NCI-H187 treated with DMSO at 0.1 percent for 48 hours (cell line): ENCODE measurements at regions not wholly inside any gene's neighbourhood (a gene's known extent, or its start where the extent isn't known, plus 50 kb on each side); places are given as distances from the start of the nearest gene placed in this dataset.

ENCODE experiments used
- DNase-seq: peaks from one replicate; lab custom pipeline; 2025; lab: John Stamatoyannopoulos, UW

GRCh38 chr3:159127021-159127392, 325.2 kb downstream of the MFSD1 start:
- no peak for DNase-seq

DNA sequence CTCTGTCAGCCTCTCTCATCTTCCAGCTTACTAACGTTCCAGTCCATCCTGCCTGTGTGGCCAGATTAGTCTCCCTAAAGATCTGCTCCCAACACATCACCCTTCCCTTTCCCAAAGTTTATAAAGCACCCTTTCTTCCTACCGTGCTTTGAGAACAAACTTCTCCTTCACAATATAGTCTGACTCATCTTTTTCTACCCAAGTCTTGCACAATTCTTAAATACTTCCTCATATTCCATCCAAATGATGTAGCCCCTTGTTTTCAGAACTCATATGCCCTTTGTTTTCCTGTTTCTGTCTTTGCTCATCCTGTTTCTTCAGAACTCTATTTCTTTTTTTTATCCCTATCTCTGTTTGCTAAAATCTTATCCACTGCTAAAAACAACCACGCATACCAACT, 326.8 kb downstream of the MFSD1 start:
- no peak for DNase-seq

DNA sequence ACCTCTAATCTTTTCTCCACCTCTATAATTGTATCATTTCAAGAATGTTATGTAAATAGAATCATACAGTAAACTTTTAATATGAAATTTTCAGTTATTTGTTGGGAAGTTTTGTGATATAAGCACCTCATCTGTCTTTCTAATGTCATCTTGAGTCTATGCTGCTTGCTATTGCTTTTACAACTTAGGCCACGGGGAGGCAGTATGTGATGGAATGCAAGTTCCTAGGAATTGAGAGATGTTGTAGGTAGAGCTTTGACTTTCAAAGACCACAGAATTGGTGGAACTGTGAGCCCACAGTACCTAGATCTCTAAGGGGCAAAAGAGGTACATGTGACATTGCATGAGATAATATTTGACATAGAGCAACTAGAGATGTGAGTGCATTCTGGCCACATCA, 328.3 kb downstream of the MFSD1 start:
- DNase-seq: no peak

GRCh38 chr3:159131376-159131775, 329.5 kb downstream of the MFSD1 start:
- DNase-seq: no peak

GRCh38 chr3:159137949-159138348, 336.1 kb downstream of the MFSD1 start:
- no peak for DNase-seq

GRCh38 chr3:159139326-159139725, 337.5 kb downstream of the MFSD1 start:
- DNase-seq: no peak

GRCh38 chr3:159144472-159144871, 342.6 kb downstream of the MFSD1 start:
- no peak for DNase-seq

GRCh38 chr3:159144891-159145290, 343.0 kb downstream of the MFSD1 start:
- DNase-seq: no peak

DNA sequence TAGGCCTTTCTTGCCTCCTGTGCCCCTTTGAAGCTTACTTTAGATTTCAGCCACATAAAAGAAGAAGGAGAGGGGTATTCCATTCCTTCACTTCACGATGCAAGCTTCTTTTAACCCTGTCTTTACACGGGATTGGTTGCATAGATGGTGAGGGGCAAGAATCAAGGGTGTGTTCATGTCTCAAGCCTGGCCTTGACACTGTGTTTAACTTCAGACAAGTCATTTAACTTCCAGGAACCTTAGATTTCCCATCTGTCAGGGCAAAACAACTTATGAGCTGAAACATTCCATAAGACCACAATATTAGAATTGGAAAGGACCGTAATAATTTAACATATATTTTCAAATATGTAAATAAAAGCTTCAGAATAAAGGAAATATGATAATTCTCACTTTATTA, 344.5 kb downstream of the MFSD1 start:
- DNase-seq: no peak

- no peak for DNase-seq
Measured at GRCh38 chr3:159146856-159147435, 345.1 kb downstream of the MFSD1 start.

GRCh38 chr3:159147813-159148212, 346.0 kb downstream of the MFSD1 start:
- no peak for DNase-seq

DNA sequence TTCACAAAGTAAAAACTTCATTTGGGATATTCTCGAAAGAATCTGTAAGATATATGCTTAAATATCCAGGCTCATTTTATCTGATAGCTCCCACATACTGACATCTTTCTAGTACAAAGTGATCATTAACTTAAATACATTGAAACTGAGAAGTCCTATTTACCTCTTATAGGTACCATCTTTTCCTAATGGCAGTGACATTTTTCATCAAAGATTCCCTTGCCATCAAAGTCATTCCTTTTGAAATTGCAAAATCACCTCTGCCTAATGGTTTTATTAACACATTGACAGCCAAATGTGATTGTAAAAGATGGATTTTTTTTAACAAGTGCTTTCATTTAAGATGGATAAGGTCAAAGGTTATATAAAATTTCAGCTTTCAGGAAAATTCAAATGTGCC, 346.6 kb downstream of the MFSD1 start:
- no peak for DNase-seq

- no peak for DNase-seq
Measured at GRCh38 chr3:159149131-159149530, 347.3 kb downstream of the MFSD1 start.

DNA sequence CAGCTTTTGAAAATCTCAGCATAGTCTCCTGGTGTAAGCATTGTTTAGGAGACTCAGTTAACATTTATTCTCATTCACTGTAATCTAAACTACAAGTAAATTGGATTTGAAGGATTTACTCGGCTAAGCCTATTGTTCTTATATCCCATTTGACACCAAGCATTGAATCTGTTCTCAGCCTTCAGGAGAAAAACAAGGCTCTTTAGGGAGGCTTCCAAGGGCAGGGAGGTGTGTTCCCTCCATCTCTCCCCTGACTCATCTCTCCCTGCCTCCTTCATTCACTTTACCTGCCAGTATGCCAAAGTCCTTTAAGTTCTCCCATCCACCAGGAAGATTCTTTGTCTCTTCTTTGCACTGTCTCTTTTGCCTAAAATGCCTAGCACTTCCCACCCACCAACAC, 347.8 kb downstream of the MFSD1 start:
- no peak for DNase-seq

GRCh38 chr3:159150180-159150579, 348.3 kb downstream of the MFSD1 start:
- no peak for DNase-seq

DNA sequence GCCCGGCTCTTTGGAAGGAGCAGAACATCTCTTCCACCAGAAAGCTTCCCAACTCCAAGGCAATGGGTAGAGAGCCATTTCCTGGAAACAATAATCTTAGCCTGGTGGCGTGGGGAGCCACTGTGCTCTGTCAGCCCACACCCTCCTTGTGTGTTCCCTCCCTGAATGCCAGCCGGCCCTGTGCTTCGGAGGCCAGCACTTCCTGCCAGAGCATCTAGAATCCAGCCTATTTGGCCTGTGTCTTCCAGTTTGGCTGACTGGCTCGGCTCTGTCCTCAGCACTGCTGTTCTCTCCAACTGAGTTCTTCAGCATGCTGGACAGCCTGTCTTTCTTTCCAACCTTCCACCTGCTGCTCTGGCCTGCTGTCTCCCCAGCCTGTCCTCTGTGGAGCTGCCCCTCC, 349.3 kb downstream of the MFSD1 start:
- DNase-seq: no peak

- no peak for DNase-seq
Measured at GRCh38 chr3:159157275-159157674, 355.4 kb downstream of the MFSD1 start.

GRCh38 chr3:159158213-159158612, 356.4 kb downstream of the MFSD1 start:
- no peak for DNase-seq

- no peak for DNase-seq
Measured at GRCh38 chr3:159158801-159159200, 356.9 kb downstream of the MFSD1 start.

GRCh38 chr3:159159546-159159945, 357.7 kb downstream of the MFSD1 start:
- no peak for DNase-seq

- DNase-seq: no peak
Measured at GRCh38 chr3:159163656-159164055, 361.8 kb downstream of the MFSD1 start.

DNA sequence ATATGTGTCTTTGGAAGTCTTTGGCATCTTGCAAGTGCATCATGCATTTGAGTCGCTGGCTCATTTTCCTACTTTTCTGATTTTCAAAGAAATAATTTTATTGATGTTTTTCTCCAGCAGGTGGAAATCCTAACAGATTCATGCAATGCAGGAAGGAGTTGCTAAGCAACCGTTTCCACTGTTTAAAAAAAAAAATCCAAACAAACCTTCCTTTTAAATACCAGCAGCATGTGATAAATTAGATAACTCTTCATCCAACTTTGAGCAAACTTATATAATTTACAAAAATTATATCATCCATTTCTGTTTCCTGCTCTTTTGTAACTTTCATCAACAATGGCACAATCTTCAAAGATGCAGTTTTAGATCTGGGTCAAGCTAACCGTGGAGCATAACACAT, 364.1 kb downstream of the MFSD1 start:
- no peak for DNase-seq

- DNase-seq: no peak
Measured at GRCh38 chr3:159166899-159167586, 365.2 kb downstream of the MFSD1 start.

DNA sequence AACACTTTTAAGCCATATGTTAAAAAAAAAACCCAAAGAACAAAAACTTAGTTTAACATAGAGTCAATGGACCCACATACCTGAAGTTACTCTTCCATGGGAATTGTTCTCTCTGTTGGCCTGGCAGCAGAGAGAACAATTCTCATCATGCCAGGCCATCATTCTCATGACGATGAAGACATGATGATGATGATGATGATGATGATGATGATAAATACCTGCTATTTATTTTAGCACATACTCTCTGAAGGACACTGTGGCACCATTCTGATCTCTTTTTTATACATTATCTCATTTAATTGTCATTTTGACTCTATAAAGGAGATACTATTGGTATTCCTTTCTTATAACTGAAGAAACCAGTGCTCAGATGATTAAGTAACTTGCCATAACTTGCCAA, 366.9 kb downstream of the MFSD1 start:
- no peak for DNase-seq
